RWPE1 (cell line): ENCODE measurements at regions not wholly inside any gene's neighbourhood (a gene's known extent, or its start where the extent isn't known, plus 50 kb on each side); places are given as distances from the start of the nearest gene placed in this dataset.

ENCODE experiments used
- CTCF ChIA-PET: fragments of 350-600 bp; sonication (Branson Sonifier 250); formaldehyde crosslinking; extraction: SDS; loops from one replicate; lab custom pipeline; 2021; lab: Yijun Ruan, JAX
- POLR2A ChIA-PET: fragments of 400-600 bp; formaldehyde crosslinking; extraction: SDS; loops from one replicate; lab custom pipeline; 2020; ENCODE audit warnings: antibody characterized with exemption; ENCODE audit not compliant: low non-redundant PET; lab: Yijun Ruan, JAX
- DNase-seq: peaks from one replicate; pipeline ENCODE4 v3.0.0; 2012; ENCODE audit warnings: low spot score
- H3K27ac ChIP-seq: fragments of 450-650 bp; 2 replicates; pipeline ENCODE4 v1.5.1; 2017
- TF ChIP-seq, protein P1 (sequence below): fragments of 450-650 bp; conservative IDR thresholded peaks from 2 replicates; pipeline ENCODE4 v1.5.1; 2017; ENCODE audit warnings: low read depth, mild to moderate bottlenecking

DNA sequence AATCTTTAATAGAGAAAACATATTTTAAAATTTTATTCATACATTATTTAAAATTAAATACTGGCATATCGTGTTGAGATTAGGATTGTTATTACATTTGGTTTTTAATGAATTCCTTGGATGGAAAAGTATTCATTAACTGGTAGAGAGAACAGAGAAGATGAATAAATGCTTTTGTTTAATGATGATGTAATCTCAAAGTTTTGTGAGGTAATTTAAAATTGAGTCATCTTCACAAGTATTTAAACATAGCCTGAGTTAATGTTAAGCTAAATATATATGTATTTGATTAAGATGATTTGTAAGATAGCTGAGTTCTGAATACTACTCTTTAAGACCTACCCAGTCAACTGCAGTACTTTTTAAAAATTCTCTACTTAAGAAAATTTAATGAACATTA, 713.4 kb upstream of the VRK2 start:
- TF ChIP-seq, protein P1, sequence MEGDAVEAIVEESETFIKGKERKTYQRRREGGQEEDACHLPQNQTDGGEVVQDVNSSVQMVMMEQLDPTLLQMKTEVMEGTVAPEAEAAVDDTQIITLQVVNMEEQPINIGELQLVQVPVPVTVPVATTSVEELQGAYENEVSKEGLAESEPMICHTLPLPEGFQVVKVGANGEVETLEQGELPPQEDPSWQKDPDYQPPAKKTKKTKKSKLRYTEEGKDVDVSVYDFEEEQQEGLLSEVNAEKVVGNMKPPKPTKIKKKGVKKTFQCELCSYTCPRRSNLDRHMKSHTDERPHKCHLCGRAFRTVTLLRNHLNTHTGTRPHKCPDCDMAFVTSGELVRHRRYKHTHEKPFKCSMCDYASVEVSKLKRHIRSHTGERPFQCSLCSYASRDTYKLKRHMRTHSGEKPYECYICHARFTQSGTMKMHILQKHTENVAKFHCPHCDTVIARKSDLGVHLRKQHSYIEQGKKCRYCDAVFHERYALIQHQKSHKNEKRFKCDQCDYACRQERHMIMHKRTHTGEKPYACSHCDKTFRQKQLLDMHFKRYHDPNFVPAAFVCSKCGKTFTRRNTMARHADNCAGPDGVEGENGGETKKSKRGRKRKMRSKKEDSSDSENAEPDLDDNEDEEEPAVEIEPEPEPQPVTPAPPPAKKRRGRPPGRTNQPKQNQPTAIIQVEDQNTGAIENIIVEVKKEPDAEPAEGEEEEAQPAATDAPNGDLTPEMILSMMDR = no peak
- no peak overlapping the region for H3K27ac ChIP-seq
- CTCF ChIA-PET = no interaction called here
- POLR2A ChIA-PET = no interaction called here
- DNase-seq = no peak

DNA sequence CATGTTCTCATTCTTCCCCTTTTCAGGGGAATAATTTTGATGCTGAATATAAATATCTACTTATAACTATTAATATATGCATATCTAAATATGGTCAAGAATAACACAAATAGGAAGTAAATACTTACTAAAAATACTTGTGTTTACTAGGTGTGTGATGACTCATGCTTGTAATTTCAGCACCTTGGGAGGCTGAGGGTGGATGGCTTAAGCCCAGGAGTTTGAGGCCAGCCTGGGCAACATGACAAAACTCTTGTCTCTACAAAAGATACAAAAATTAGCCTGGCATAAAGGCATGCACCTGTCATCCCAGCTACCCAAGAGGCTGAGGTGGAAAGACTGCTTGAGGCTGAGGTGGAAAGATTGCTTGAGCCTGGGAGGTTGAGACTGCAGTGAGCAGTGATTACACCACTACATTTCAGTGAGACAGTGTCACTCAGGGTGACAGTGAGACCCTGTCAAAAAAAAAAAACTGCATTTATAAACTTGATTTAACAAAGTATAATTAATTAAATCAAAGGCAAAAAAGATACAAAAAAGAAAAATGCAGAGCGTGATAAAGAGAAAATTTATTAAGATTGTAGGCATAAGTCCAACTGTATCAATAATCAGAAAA, 703.1 kb upstream of the VRK2 start:
- no peak for DNase-seq
- POLR2A ChIA-PET = no interaction called here
- TF ChIP-seq, protein P1 = no peak
- H3K27ac ChIP-seq = no peak overlapping the region
- CTCF ChIA-PET = no interaction called here

DNA sequence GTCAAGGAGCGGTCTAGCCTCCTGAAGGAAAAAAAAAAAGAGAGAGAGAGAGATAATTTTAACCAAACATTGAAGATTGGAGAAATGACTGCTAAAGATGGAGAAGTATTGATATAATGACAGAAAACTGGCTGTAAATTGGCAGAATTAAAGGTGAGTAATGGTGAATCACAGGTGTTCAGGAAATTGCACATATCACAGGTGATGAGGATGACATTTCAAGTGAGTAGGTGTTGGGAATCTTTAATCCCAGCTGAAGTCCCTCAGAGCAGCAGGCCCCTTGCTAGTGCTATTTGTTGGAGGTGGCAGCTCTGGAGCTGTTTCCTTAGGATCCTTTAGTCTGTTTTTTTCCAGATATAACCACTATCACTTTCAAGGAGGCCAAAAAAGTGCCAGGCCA, 678.4 kb upstream of the VRK2 start:
- TF ChIP-seq, protein P1 = no peak
- CTCF ChIA-PET = interaction anchor here (0.7 kb wide), 1 partner anchor 12 kb away, joined by 3 read pairs; no protein-coding TSS in a partner anchor
- POLR2A ChIA-PET = no interaction called here
- DNase-seq = peak; percentile 21
- no peak overlapping the region for H3K27ac ChIP-seq

DNA sequence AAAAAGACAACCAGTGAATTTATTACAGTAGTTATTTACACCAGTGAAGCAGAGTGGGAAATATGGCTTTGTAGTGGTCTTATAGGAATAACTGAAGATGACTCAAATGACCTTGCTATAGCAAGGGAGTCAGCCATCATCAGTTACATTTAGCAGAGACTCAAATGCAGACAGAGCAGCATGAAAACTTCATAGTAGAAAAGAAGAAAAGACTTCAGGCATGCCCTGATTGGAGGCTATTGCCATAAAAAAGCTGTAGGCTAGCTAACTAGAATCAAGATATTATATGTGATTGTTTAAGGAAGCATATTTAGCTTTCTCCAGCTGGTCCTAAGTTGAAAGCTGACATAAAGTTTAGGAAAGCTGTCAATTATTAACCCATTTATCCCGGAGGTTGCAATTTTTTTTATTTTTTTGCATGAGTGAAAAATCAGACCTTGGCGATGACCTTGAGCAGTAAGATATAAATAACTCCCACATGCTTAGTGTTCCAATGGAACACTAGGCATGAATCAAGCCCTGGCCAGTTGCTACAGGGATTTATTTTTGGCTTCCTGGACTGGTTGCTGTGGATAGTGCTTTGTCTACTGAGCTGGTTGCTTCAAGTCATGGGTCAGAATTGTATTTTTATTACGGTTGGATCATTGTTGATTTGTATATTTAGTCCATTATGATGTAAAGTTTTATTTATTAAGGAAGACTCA, 675.6 kb upstream of the VRK2 start:
- ChIA-PET POLR2A (no interaction called here), CTCF (interaction anchor here (0.6 kb wide), 1 partner anchor 122 kb away, joined by 3 read pairs; no protein-coding TSS in a partner anchor)
- no peak for DNase-seq
- H3K27ac ChIP-seq = no peak overlapping the region
- TF ChIP-seq, protein P1 = no peak

DNA sequence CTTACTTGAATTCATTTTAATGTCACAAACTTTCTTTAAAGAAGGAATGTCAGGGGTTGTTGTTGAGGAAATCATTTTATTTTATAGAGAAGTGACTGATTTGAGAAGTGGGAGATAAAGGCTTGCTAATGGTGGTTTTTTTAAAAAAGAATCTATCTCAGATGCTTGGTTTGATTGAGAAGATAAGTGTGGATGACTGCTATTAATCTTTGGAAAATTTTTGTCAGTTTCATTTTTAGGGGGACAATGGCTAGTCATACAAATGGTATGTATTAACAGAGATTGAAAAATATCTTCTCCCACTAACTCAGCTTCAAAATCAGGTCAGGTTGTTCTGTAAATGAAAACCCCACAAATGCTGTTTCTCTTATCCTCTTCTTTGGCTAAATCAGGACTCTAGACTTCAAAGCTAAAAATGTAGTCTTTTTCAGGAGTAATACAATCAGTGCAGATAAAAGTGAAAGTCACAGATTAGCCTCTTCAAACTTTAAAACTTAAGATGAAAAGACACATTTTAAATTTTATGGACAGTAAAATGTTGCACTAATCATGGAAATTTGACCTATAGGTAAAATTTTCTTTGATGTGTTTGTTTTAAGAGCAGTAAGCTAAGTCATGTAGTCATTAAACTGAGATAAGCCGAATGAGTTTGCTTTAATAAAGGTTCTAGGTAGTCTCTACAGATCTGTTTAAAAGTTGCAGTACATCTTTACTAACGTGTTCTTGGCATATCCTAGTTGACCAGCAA, 674.2 kb upstream of the VRK2 start:
- CTCF ChIA-PET = interaction anchor here (0.6 kb wide), 1 partner anchor 58 kb away, joined by 3 read pairs; no protein-coding TSS in a partner anchor
- POLR2A ChIA-PET = no interaction called here
- TF ChIP-seq, protein P1 = no peak
- H3K27ac ChIP-seq = no peak overlapping the region
- DNase-seq = no peak

DNA sequence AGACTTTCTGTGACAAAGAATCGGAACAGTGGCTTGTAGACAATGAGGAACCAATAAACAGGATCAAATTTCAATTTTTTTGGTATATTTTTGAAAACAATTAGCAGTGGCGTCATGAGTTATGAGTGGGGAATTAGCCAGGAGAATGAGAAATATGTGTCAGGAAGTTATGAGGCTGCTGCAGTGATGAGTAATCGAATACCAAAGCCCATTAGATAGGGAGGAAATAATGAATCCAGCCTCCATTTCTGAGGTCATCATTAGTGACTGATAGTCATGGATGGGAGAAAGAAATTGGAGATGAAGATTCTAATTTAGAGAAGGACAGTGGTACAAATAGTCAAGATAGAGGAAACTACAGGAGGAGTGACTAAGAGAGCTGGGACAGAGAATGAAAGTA, 673.1 kb upstream of the VRK2 start:
- ChIA-PET CTCF (no interaction called here), POLR2A (no interaction called here)
- TF ChIP-seq, protein P1 = no peak
- no peak overlapping the region for H3K27ac ChIP-seq
- DNase-seq = peak; percentile 67
